NCI-H69 (cell line): ENCODE measurements at regions not wholly inside any gene's neighbourhood (a gene's known extent, or its start where the extent isn't known, plus 50 kb on each side); places are given as distances from the start of the nearest gene placed in this dataset.

ENCODE experiments used
- DNase-seq: peaks from one replicate; lab custom pipeline; 2025; lab: John Stamatoyannopoulos, UW

DNA sequence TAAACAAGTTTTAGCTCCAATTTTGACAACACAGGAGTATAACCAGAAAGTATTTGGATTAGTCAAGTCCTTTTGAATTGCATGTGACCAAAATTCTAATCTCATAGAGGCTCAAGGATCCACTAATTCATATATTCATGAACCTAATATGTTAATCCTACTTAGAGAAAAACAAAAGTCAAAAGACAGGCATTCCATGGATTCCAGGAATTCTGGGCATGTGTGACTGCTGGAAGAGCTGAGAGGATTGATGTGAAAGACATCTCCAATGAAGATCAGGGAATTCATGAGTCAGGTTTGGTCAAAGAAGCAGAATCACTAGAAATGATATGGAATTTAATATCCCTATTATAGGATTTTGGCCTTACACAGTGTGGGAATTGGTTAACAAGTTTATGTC lies 1494.6 kb upstream of the DDX18 start:
- DNase-seq, result no peak

DNA sequence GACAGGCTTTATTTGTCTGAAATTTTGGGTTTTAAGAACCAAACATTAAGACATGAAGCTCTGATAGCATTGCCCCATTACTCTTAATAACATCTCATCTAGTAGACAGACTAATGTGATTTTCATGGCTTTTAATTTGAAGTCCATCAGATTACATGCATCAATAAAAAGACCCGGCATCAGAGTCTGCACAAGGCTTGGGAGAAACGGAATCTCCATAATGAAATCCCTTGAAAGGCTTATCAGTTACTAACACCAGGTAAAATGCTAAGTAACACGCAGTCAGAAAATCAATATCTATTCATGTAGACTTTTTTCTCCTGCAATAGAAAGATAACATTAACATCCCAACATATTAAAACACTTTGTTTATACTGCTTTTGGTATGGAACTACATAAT lies 1485.2 kb upstream of the DDX18 start:
- DNase-seq, result no peak

DNA sequence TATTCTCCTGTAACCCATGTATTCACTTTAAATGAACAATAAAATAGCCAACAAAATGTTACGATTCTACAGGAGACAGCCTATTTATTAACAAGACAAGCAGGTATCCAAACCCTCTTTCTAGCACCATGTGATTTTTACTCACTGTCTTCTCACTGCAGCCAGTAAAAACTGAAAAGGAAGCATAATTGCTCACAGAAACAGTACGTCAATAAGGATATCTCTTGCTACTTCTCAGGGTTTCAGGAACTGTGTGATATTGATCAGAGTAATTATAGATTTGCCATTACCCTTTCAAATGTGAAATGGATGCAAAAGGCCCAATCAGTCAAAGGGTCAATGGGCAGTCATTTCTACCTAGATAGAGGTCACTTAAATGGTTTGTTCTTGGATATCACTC lies 1473.8 kb upstream of the DDX18 start:
- no peak for DNase-seq

DNA sequence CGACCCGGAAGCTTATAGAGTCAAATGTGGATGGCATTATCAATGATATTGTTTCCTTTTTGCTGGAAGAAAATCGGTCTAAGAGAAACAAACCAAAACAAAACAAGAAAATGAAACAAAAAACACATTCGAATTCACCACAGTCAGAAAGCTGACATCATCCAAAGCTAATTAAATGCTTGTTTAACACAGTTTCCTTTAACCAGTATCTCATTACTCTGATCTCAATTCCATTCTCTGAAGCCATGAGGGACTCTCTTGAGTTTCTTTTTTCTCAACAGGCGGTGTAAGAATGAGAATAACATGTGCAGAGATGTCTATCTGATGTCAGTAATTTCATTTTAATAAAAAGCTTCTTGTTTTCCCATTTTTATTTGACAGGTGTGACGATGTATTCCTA lies 1448.3 kb upstream of the DDX18 start:
- no peak for DNase-seq

DNA sequence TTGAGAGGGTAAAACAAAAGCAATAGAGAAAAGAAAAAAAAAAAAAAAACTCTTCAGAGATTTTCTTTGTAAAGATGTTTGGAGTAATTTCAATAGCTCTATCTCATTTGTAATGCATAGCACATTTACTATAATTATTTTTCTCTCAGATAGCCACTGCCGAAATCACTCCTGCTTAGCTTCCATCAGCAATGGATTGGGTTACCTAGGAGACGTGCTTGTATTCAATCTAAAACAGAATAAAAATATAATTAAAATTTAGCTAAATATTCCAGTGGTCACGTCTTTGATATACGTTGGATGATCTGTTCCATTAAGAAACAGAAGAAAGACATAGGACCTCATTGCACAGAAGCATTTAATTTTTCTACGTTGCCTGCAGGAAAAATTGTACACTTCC lies 1435.7 kb upstream of the DDX18 start:
- no peak for DNase-seq

DNA sequence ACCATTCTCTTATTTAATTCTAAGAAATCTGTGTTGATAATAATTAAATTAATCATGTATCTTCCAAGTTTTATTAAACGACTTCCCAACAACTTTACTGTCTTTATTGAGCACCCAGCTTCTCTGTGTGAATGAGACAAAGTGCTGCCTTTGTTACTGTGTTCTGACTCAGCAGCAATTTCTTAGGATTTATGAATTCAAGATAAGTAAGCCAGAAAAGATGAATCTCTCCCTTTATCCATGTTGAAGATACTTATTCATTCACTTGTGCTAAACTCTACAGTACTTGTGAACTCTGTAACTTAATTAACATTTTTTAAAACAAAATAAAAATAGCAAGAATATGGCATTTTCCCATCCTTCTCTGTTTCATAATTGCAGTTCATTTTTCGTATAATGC lies 1403.3 kb upstream of the DDX18 start:
- no peak for DNase-seq

DNA sequence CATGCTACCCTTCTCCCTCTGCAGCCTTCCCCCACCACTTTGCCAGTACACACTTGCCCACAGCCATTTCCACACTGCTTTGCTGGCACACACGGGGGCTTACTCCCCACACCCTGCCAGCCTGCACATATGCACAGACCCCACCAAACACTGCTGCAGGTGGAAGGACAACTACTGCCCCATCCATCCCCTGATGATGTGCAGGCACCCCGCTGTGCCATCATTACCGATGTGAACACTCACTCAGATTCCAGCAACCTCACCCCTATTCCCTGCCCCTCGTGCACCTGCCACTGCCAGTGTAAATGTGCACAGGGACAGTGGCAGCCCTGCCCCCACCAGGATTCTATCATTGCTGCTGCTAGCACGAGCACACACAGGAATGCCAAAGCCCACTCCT lies 1400.8 kb upstream of the DDX18 start:
- DNase-seq, result no peak

DNA sequence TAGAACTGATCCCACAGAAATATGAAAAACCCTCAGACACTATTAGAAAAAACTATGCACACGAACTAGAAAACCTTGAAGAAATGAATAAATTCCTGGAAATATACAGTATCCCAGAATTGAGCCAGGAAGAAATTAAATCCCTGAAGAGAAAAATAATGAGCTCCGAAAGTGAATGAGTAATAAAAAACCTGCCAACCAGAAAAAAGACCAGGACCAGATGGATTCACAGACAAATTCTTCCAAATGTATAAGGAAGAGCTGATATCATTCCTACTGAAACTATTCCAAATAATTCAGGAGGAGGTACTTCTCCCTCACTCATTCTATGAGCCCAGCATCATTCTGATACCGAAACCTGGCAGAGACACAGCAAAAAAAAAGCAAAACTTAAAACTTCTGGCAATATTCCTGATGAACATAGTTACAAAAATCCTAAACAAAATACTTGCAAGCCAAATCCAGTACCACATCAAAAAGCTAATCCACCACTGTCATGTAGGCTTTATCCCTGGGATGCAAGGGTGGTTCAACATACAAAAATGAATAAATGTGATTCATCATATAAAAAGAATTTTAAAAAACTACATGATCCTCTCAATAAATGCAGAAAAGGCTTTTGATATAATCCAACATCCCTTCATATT lies 1397.6 kb upstream of the DDX18 start:
- DNase-seq, result no peak

DNA sequence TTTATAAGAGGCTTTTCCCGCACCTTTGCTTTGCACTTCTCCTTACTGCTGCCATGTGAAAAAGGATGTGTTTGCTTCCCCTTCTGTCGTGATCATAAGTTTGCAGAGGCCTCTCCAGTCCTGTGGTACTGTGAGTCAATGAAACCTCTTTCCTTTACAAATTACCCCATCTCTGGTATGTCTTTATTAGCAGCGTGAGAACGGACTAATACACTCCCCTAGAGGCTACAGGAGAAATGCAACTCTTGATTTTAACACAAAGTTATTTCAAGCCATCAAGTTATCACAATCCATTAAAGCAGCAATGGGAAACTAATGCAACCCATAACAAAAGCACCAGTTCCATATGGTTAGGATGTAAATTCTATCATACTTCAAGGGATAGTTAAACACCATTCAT lies 1378.8 kb upstream of the DDX18 start:
- DNase-seq, result no peak

DNA sequence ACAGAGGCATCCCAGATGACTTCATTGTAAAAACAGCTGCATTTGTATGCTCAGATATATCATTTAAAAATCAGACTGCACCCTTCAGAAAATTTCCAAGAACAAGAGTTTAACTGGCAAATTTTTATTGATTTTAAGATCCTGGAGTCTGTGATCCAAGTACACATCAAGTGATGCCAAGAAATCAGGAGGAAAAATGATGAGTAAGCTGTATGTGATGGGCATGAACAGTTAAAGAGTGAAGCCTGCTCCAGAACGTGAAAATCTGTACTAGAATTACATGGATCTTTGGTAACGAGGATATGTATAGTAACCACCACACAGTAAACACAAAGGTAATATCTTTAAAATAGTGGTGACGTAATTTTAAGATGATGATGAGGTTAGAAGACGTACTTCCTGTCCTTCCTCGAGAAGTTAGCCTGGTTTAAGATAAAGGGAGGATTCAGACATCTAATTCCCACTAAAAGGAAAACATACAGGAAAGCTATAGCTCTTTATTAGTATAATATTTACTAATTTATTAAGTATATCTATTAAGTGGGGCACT lies 1374.3 kb upstream of the DDX18 start:
- no peak for DNase-seq

DNA sequence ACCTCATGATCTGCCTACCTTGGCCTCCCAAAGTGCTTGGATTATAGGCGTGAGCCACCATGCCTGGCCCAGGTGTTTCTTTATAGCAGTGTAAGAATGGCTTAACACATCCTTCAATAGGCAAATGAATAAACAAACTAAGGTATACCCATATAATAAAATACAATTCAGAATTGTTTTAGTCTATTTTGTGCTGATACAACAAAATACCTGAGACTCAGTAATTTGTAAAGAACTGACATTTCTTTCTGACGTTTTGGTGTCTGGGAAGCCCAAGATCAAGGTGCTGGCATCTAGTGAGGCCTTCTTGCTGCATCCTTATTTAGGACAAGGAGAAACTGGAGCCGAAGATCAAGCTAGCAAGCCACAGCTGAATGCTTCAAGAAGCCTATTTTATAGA lies 1372.1 kb upstream of the DDX18 start:
- DNase-seq, result no peak

DNA sequence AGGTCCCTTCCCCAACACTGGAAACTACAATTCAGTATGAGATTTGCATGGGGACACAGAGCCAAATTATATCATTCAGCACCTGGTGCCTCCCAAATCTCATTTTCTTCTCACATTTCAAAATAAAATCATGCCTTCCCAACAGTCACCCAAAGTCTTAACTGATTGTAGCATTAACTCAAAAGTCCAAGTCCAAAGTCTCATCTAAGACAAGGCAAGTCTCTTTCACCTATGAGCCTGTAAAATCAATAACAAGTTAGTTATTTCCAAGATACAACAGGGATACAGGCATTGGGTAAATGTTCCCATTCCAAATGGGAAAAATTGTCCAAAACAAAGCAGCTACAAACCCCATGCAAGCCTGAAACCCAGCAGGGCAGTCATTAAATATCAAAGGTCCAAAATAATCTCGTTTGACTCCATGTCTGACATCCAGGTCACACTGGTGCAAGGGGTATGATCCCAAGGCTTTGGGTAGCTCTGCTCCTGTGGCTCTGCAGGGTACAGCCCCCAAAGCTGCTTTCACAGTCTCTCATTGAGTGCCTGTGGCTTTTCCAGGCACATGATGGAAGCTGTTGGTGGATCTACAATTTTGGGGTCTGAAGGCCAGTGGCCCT lies 1370.1 kb upstream of the DDX18 start:
- no peak for DNase-seq

DNA sequence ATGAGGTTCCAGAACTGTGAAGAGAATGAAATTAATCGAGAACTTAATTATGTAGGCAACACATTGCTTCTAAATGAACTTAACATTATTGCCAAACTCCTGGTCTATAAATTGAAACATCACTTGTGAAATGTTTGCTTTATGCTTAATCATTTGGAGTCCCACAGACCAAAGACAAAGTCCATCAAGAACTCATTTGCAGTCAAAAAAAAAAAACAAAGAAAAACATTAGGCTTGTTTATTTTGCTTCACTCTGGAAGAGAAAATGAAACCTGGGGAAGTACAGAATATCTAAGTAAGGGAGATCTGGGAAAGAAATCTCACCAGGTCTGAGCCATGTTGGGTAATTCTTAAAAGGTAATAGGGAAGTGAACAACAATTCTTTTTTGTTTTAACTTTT lies 1363.5 kb upstream of the DDX18 start:
- no peak for DNase-seq

DNA sequence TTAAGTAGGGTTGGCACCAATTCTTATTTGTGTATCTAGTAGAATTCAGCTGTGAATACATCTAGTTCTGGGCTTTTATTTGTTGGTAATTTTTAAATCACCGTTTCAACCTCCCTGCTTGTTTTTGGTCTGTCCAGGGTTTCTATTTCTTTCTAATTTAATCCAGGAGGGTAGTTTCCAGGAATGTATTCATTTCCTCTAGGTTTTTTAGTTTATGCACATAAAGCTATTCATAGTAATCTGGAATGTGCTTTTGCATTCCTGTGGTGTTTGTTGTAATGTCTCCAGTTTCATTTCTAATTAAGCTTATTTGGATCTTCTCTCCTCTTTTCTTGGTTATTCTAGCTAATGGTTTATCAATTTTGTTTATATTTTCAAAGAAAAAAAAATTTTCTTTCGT lies 1361.8 kb upstream of the DDX18 start:
- DNase-seq, result no peak

DNA sequence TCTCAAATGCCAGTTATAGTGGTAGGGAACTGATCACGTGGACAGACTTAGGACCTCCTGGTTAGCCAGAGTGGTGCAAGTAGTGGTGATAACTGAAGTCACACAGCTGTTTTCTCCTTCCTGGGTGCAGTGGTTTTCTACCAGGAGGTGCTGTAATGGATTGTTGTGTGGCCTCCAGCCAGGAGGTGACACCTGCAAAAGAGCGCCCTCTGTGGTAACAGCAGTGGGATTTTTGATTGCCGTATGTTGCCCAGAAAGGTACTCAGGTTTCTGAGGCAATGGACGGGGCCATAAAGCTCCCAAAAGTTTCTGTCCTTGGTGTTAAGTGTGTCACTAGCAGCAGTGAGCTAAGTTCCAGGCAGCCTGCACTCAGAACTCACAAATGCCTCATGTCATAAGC lies 1358.1 kb upstream of the DDX18 start:
- DNase-seq, result no peak

DNA sequence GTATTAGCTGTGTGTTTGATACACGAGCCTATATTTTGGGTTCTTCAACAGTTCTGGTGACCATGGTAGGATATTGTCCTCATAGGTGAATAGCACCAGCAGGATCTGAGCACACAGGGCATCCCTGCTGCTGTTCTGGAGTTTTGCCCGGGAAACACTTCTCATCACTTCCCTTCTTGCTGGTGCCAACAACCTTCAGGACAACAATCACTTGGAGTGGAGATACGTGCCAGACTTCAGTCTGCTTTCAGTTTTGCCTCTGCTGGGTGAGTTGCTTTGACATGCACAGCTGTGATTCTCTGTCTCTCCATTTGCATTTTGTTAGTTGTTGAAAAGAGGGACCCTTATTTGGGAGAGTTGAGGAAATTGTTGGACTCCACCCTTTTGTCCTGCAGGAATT lies 1347.2 kb upstream of the DDX18 start:
- no peak for DNase-seq

DNA sequence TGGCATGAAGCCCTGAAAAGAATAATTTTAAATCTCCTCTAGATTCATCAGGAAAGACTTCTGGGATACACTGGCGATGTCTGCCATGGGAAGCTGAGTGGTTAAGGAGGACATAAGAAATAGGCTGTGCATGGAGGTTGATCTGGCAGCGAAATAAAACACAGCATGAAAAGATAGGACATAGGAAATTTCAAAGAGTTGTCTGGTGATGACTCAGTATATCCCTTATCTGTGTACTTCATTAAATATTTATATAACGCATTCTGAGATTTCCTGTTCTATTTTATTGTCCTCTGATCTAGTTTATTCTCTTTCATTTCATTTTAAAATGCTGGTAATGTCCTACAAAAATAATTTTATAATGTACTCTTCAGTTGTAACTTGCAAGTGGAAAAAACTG lies 1337.3 kb upstream of the DDX18 start:
- no peak for DNase-seq

DNA sequence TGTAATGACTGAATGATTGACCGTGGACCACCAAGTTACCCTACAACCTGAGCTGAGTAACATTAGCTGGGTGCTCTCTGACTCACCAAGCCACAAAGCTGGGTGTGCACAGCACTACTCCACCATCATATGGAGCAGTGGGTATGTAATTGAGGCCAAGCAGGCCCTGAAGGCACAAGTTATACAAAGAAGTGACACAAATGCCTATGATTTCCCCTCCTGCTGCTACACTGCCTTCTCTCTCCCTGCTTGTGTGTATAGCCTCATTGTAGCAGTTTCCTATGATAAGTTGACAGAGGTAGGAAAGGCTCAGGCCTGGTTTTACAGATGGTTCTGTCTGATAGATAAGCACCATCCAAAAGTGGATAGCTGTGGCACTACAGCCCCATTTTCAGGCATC lies 1327.2 kb upstream of the DDX18 start:
- peak; percentile 0 for DNase-seq

DNA sequence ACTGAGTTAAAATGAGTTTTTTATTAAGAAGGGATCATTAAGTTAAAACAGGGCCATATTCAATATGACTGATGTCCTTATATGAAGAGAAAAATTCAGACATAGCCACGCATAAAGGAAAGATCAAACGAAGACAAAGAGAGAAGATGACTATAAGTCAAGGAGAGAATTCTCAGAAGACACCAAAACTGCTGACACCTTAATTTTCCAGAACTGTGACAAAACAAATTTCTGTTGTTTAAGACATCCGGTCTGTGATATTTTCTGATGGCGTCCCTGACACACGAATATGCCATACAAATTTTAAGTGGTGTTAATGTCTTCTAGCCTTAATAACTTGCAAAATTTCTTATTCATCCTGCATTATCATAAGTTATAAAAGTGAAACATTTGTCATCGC lies 1325.2 kb upstream of the DDX18 start:
- DNase-seq, result no peak

DNA sequence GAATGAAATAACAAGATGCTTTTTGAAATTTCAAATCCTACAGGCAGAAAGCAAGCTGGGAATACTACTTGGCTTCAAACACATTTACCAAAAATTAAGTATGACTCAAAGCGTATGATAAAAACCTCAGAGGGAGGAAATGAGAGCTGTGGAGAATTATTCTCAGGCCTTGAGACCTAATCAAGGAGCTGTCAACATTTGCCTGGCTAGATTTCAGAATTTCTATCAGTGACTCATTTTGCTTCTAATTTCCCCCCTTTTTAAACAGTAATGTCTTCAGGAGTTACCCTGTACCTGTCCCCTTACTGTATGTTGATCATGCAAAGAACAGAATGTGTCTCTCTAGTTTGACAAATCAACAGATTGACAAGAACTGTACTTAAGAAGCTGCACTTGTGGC lies 1324.5 kb upstream of the DDX18 start:
- no peak for DNase-seq

DNA sequence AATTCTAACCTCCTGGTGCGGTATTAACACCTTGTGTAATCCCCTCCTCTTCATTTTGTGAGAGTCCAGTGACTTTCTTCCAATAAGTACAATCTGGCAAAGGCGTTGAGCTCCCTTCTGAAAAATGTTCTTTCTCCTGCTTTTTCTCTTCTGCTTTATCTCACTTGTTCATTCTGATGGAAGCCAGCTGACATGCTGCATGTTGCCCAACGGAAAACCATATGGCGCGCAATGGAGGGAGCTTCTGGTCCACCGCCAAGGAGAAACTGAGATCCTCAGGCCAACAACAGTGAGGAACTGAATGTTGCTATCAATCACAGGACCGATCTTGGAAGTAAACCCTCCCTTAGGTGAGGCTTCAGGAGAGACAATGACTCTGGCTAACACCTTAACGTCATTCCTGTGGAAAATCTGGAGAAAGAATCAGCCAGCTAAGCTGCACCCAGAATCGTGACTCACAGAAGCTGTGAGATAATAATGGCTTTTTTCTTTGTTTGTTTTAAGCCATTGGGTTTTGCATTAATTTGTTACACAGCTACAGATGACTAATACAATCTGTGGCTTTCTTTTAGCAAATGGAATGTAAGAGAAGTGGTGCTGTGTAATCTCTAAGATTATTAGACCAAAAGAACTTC lies 1323.9 kb upstream of the DDX18 start:
- DNase-seq, result no peak

DNA sequence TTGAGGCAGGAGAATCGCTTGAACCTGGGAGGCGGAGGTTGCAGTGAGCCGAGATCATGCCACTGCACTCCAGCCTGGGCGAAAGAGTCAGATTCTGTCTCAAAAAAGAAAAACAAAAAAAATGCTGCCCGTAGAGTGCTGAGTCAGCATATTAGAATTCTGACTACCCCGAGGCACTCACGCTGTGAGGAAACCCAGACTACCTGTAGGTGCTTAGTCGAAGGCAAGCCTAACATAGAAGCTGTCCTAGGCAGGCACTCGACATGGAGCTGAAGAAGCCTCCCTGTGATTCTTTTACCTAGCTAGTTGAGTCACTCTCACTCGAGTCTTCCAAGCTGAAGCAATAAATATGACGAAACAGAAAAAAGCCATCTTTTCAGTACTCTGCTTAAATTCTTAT lies 1323.2 kb upstream of the DDX18 start:
- no peak for DNase-seq

DNA sequence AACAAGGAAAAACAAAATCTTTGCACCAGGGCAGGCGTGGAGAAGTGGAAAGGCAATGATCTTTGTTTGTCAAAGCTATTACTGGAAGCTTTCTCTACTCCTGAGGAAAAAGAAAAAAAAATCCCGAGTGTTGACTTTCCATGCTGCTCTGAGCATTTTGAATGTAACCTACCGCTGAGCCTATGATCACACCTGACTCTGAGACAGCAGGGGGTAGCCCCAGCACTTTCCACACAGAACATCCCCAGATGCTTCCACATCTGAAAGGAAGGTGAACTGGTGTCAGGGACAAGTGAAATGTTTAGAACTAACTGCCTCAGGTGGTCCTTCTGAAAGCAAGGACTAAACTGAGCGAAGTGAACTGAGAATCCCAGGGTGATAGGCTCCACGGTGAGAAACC lies 1315.1 kb upstream of the DDX18 start:
- peak; percentile 83 for DNase-seq
